ENCODE measurements at regions not wholly inside any gene's neighbourhood (a gene's known extent, or its start where the extent isn't known, plus 50 kb on each side); places are given as distances from the start of the nearest gene placed in this dataset.

DNA sequence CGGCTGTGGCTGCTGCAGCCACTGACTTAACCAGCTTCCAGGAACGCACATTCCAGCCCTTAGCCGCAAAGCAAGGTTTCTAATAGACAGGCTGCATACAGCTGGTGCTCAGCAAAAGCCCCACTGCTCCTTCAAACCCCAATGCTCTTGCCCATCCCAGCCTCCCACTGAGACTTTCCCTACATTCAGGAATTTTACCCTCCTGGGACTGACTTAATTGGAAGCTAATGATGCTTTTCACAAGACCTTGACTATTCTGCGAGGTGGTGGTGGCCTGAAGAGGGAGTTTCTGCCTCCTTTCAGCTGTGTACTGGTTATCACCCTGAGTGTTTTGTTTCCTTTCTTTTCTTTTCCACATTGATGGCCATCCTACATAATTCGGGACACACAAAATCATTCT lies 164.9 kb upstream of the IRX1 start (continued):
- TF ChIP-seq RFX5 (IDR thresholded peaks at IDR 0.05; ENCODE audit: low read depth, low read length) (no peak), PTRF (tag; IDR thresholded peaks at IDR 0.05) (no peak), TEAD2 (tag; IDR thresholded peaks at IDR 0.05) (no peak), E2F8 (IDR thresholded peaks at IDR 0.05; ENCODE audit: low read depth, partially characterized antibody) (no peak), ARID1B (IDR thresholded peaks at IDR 0.05) (no peak), ZNF668 (CRISPR knock-in tag; IDR thresholded peaks at IDR 0.05) (no peak), HEY1 (CRISPR knock-in tag; IDR thresholded peaks at IDR 0.05; ENCODE audit: borderline replicate concordance) (no peak)
- TF ChIP-seq, protein P1, sequence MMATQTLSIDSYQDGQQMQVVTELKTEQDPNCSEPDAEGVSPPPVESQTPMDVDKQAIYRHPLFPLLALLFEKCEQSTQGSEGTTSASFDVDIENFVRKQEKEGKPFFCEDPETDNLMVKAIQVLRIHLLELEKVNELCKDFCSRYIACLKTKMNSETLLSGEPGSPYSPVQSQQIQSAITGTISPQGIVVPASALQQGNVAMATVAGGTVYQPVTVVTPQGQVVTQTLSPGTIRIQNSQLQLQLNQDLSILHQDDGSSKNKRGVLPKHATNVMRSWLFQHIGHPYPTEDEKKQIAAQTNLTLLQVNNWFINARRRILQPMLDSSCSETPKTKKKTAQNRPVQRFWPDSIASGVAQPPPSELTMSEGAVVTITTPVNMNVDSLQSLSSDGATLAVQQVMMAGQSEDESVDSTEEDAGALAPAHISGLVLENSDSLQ (IDR thresholded peaks at IDR 0.05), result no peak

DNA sequence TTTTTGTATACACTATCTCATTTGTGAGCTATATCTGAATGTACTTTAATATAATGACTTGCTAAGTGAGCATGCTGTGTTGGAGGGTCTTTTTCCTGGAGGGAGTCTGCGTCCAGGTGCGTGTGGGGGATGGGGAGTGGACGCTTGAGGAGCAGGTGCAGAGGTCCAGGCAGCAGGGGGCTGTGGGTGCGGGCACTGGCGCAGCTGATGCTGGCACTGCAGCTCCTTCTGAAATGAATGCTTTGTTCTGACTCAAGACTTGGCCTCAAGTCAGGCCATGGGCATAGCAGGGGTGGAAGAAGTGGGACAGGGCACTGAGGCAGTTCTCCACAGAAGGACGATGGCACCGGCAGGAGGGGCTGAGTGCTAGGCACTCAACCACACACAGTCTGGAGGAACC lies 165.7 kb upstream of the IRX1 start:
- CTCF ChIA-PET (ENCODE audit: low intra/inter-chr PET ratio), result no interaction called here
- no TSS peak for BruUV-seq (replicated peaks)
- 0% methylated on average over 7 of the region's 7 CpGs for WGBS (ENCODE audit: insufficient coverage, low coverage, missing lambda C conversion rate)
- no peak for TF ChIP-seq ZNF584 (CRISPR knock-in tag; IDR thresholded peaks at IDR 0.05; ENCODE audit: low read depth)
- TF ChIP-seq, protein P2, sequence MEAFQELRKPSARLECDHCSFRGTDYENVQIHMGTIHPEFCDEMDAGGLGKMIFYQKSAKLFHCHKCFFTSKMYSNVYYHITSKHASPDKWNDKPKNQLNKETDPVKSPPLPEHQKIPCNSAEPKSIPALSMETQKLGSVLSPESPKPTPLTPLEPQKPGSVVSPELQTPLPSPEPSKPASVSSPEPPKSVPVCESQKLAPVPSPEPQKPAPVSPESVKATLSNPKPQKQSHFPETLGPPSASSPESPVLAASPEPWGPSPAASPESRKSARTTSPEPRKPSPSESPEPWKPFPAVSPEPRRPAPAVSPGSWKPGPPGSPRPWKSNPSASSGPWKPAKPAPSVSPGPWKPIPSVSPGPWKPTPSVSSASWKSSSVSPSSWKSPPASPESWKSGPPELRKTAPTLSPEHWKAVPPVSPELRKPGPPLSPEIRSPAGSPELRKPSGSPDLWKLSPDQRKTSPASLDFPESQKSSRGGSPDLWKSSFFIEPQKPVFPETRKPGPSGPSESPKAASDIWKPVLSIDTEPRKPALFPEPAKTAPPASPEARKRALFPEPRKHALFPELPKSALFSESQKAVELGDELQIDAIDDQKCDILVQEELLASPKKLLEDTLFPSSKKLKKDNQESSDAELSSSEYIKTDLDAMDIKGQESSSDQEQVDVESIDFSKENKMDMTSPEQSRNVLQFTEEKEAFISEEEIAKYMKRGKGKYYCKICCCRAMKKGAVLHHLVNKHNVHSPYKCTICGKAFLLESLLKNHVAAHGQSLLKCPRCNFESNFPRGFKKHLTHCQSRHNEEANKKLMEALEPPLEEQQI (IDR thresholded peaks at IDR 0.05), result no peak
- TF ChIP-seq E4F1 (CRISPR knock-in tag; IDR thresholded peaks at IDR 0.05; ENCODE audit: borderline replicate concordance), result no peak
- TF ChIP-seq TSC22D4 (tag; IDR thresholded peaks at IDR 0.05), result no peak
- no peak for TF ChIP-seq SMAD4 (CRISPR knock-in tag; conservative IDR thresholded peaks at IDR 0.05)
- TF ChIP-seq ETV1 (tag; conservative IDR thresholded peaks at IDR 0.05; ENCODE audit: low read depth), result no peak

More for the DNA sequence above, 165.7 kb upstream of the IRX1 start:
- Histone ChIP-seq H3K79me2 (ENCODE audit: control insufficient read depth, insufficient read depth, low read length) (no peaks in the 10 kb centered on the region), H3K4me2 (ENCODE audit: insufficient read depth, low read length) (no peak overlapping the region), H3K27me3 (ENCODE audit: control insufficient read depth in 2 of 2, insufficient read depth in 2 of 2, low read length in 2 of 2) (peaks cover 0 to 3% of the 10 kb centered on the region in 2 experiments; a peak in 1 of 5 replicates), H3K9me1 (ENCODE audit: control insufficient read depth, insufficient read depth, low read length) (no peaks in the 10 kb centered on the region), H3K9me3 (replicated peaks; ENCODE audit: control insufficient read depth, insufficient read depth, low read depth, low read length) (no peaks in the 10 kb centered on the region), H3K9ac (ENCODE audit: insufficient read depth in 1 of 2, low read depth in 2 of 2, low read length in 2 of 2) (no peak overlapping the region; a peak in 1 of 4 replicates), H3K36me3 (ENCODE audit: control insufficient read depth, insufficient read depth, low read length) (no peaks in the 10 kb centered on the region), H4K20me1 (replicated peaks; ENCODE audit: control insufficient read depth, insufficient read depth, low read length) (no peaks in the 10 kb centered on the region), H3K4me3 (no peak overlapping the region), H2AFZ (ENCODE audit: low read depth, low read length) (no peak overlapping the region), H3K4me1 (replicated peaks in 1 of 2; ENCODE audit: control insufficient read depth in 2 of 2, insufficient read depth in 2 of 2, low read length in 2 of 2) (no peaks in the 10 kb centered on the region), H3K27ac (ENCODE audit: extremely low read depth, low read depth, low read length) (no peak overlapping the region)
- FAIRE-seq, result no peak
- DNase-seq (ENCODE audit: extremely low read depth in 1 of 4, low spot score in 3 of 4), result no peak
- ATAC-seq, result no peak
- intact Hi-C loops (cut with micrococcal nuclease) (no loop called here), in situ Hi-C loops (cut with MboI) (no loop called here)
- POLR2A ChIA-PET, result interaction anchor here (0.5 kb wide), 1 partner anchor 1016 kb away, joined by 4 read pairs; no protein-coding TSS in a partner anchor
